Stomach (tissue), 4 donors: ENCODE measurements at regions not wholly inside any gene's neighbourhood (a gene's known extent, or its start where the extent isn't known, plus 50 kb on each side); places are given as distances from the start of the nearest gene placed in this dataset.

Experiments used
- CTCF ChIP-seq, 7 experiments: fragments of 450-650 bp in 4 of 7; fragments of 200-600 bp in 3 of 7; sonication (generic) in 3 of 7; IDR thresholded peaks; one replicate each; pipeline ENCODE4 v1.5.1; 2016 to 2019; ENCODE audit warnings: antibody characterized with exemption in 7 of 7, control low read depth in 2 of 7, mild to moderate bottlenecking in 1 of 7
- POLR2A ChIP-seq, 4 donors: fragments of 450-650 bp; IDR thresholded peaks; one replicate each; pipeline ENCODE4 v1.6.1; 2016; ENCODE audit warnings: antibody characterized with exemption in 4 of 4, control low read depth in 2 of 4, mild to moderate bottlenecking in 1 of 4, moderate library complexity in 1 of 4
- POLR2AphosphoS5 ChIP-seq, 3 donors: sonication (generic); formaldehyde crosslinking; IDR thresholded peaks; one replicate each; pipeline ENCODE4 v1.6.1; 2016; ENCODE audit warnings: antibody characterized with exemption in 3 of 3

- no peak for TF ChIP-seq CTCF (IDR thresholded peaks at IDR 0.05)
- no peak for TF ChIP-seq POLR2A (IDR thresholded peaks at IDR 0.05)
- no peak for TF ChIP-seq POLR2AphosphoS5 (IDR thresholded peaks at IDR 0.05)
Observed at GRCh38 chr3:66620296-66620695, 119.5 kb upstream of the LRIG1 start.
